ENCODE measurements at regions not wholly inside any gene's neighbourhood (a gene's known extent, or its start where the extent isn't known, plus 50 kb on each side); places are given as distances from the start of the nearest gene placed in this dataset.
"Not testable (repeated sequence)": the region's sequence is repeated elsewhere in the genome, so short reads cannot be mapped to it uniquely, and the experiment has no call there.

DNA sequence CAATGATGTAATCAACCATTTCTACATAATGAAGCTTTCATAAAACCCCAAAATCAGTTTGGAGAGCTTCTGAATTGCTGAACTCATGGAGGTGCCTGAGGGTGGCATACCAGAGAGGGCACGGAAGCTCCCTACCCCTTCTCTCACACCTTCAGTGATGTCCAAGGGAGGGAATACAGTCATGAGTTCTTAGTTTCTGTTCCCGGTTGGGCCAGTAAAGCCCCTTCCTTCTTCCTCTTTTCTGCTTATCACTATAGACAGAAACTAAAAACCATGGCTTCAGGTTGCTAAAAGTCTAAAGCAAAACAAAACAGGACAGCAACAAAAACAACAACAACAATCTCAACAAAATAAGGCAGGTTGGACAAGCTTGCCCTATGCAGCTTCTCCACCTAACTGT, 260.0 kb downstream of the SPATA31A6 start:
- TF ChIP-seq, protein P1, sequence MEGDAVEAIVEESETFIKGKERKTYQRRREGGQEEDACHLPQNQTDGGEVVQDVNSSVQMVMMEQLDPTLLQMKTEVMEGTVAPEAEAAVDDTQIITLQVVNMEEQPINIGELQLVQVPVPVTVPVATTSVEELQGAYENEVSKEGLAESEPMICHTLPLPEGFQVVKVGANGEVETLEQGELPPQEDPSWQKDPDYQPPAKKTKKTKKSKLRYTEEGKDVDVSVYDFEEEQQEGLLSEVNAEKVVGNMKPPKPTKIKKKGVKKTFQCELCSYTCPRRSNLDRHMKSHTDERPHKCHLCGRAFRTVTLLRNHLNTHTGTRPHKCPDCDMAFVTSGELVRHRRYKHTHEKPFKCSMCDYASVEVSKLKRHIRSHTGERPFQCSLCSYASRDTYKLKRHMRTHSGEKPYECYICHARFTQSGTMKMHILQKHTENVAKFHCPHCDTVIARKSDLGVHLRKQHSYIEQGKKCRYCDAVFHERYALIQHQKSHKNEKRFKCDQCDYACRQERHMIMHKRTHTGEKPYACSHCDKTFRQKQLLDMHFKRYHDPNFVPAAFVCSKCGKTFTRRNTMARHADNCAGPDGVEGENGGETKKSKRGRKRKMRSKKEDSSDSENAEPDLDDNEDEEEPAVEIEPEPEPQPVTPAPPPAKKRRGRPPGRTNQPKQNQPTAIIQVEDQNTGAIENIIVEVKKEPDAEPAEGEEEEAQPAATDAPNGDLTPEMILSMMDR (IDR thresholded peaks at IDR 0.05; ENCODE audit: low read depth, low read length) = not testable (repeated sequence)
- TF ChIP-seq, protein P2, sequence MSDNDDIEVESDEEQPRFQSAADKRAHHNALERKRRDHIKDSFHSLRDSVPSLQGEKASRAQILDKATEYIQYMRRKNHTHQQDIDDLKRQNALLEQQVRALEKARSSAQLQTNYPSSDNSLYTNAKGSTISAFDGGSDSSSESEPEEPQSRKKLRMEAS (IDR thresholded peaks at IDR 0.05; ENCODE audit: low read depth, low read length) = not testable (repeated sequence)
